ENCODE measurements at regions not wholly inside any gene's neighbourhood (a gene's known extent, or its start where the extent isn't known, plus 50 kb on each side); places are given as distances from the start of the nearest gene placed in this dataset.

DNA sequence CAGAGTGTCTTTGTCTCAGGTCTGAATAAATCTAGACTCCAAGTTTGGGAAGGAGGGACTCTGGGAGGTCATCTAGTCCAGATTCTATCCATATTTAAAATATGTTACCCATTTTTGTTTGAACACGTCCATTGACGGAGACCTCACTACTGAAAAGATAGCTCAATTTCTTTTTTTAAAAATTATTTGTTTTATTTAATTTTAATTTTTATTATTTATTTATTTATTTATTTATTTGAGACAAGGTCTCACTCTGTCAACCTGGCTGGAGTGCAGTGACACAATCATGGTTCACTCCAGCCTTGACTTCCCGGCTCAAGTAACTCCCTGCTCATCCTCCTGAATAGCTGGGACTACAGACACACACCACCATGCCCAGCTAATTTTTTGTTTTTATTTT, 89.5 kb upstream of the SNX19 start:
- H3K9me3 ChIP-seq: no peaks in the 10 kb centered on the region
- WGBS, 2 donors: 93 to 95% methylated on average over 3 of the region's 3 CpGs
- no peaks in the 10 kb centered on the region for H3K27me3 ChIP-seq
- DNase-seq: no peak
- no peaks in the 10 kb centered on the region for H3K4me1 ChIP-seq
- no peak overlapping the region for H3K4me3 ChIP-seq
- H3K36me3 ChIP-seq: no peaks in the 10 kb centered on the region
- intact Hi-C loops (cut with DNase I): no loop called here
- TF ChIP-seq POLR2A (IDR thresholded peaks at IDR 0.05): no peak
- TF ChIP-seq, protein P1, sequence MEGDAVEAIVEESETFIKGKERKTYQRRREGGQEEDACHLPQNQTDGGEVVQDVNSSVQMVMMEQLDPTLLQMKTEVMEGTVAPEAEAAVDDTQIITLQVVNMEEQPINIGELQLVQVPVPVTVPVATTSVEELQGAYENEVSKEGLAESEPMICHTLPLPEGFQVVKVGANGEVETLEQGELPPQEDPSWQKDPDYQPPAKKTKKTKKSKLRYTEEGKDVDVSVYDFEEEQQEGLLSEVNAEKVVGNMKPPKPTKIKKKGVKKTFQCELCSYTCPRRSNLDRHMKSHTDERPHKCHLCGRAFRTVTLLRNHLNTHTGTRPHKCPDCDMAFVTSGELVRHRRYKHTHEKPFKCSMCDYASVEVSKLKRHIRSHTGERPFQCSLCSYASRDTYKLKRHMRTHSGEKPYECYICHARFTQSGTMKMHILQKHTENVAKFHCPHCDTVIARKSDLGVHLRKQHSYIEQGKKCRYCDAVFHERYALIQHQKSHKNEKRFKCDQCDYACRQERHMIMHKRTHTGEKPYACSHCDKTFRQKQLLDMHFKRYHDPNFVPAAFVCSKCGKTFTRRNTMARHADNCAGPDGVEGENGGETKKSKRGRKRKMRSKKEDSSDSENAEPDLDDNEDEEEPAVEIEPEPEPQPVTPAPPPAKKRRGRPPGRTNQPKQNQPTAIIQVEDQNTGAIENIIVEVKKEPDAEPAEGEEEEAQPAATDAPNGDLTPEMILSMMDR (IDR thresholded peaks at IDR 0.05): no peak
- no peak overlapping the region for H3K27ac ChIP-seq

DNA sequence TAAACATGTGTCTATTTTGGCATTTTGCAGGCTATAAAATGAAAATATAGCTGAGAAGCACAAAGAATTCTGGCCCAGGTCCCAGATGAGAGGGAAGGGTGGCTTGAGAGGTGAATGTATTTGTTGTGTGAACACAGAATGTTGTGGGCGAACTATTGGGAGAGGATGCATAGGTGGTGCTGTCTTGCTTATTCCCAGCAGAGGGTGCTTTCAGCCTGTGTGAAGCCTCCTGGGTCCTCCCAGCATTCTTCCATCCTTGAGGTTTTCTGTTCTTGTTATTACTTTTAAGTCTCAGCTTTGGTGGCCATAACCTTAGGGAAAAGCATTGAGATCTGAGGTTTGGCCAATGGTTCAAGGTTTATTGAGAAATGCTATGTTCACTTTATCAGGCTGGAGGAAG, 108.7 kb upstream of the SNX19 start:
- H3K36me3 ChIP-seq: no peaks in the 10 kb centered on the region
- DNase-seq: no peak
- no peak overlapping the region for H3K4me3 ChIP-seq
- WGBS, 2 donors: 59 to 83% methylated on average over 1 of the region's 1 CpG
- intact Hi-C loops (cut with DNase I): no loop called here
- H3K27me3 ChIP-seq: no peaks in the 10 kb centered on the region
- H3K9me3 ChIP-seq: no peaks in the 10 kb centered on the region
- H3K4me1 ChIP-seq: peaks cover 0 to 11% (median 0%) of the 10 kb centered on the region in 3 donors
- TF ChIP-seq, protein P1 (IDR thresholded peaks at IDR 0.05): peak in 5 of 6 experiments; percentile 11 to 70 (median 33)
- no peak for TF ChIP-seq POLR2A (IDR thresholded peaks at IDR 0.05)
- H3K27ac ChIP-seq: no peak overlapping the region

DNA sequence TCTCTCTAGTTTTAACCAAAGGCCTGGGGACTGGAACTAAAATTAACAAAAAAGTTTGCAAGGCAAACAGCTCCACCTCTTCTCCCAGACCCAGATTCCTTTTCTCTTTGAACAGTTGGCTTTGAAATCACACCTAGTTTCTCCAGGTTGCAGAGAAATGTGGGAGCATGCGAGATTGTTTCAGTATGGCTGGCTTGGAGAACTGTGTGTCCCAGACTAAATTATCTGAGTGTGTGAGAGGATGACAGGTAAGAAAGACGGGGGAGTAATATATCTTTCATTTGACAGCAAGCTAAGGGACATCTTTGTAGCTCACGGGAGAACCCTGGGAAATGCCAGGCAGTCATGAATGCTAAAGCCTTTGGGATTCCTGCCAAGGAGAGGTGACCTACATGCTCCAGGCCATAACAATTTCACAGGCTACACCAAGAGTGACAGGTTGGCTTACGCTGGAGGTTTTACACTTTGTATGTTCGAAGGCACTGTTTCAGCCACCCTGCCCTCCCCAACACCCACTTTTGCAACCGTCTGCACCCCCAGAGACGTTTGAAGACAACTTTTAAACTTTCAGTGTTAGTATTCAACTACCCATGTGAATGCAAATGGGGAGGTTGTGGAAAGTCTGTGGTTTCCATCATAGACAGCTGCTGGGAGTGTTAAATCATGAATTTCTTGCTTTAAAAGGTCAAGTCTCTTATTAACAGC, 109.3 kb upstream of the SNX19 start:
- Histone ChIP-seq H3K4me3 (no peak overlapping the region), H3K27ac (no peak overlapping the region), H3K27me3 (no peaks in the 10 kb centered on the region), H3K9me3 (no peaks in the 10 kb centered on the region), H3K36me3 (no peaks in the 10 kb centered on the region), H3K4me1 (peaks cover 0 to 11% (median 0%) of the 10 kb centered on the region in 3 donors)
- no peak for DNase-seq
- TF ChIP-seq, protein P1 (IDR thresholded peaks at IDR 0.05): no peak
- TF ChIP-seq POLR2A (IDR thresholded peaks at IDR 0.05): no peak
- intact Hi-C loops (cut with DNase I): no loop called here
- WGBS, 2 donors: 38 to 54% methylated on average over 6 of the region's 7 CpGs

DNA sequence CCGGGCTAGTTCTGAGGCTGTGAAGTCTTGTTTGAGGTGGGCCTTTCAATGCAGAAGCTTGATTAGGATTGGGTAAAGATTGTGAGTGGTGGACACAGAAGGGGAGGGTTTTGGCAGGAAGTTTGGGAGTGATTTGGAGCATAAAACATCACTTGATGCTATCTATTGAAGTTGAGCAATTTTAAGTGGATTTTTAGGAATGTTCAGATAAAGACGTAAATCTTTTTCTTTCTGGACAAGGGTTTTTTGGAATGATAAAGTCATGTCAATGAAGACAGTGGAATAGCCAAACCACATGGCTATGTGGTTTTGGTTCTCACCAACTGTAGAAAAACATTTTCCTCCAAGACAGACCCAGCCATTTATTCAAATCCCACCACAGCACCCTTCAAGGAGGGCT, 111.2 kb upstream of the SNX19 start:
- Histone ChIP-seq H3K27ac (no peak overlapping the region), H3K36me3 (no peaks in the 10 kb centered on the region), H3K4me3 (no peak overlapping the region), H3K4me1 (peaks cover 0 to 18% (median 0%) of the 10 kb centered on the region in 3 donors), H3K27me3 (no peaks in the 10 kb centered on the region), H3K9me3 (no peaks in the 10 kb centered on the region)
- intact Hi-C loops (cut with DNase I): no loop called here
- whole genome bisulfite sequencing, 2 donors: 69 to 91% methylated on average over 2 of the region's 2 CpGs
- TF ChIP-seq, protein P1 (IDR thresholded peaks at IDR 0.05): no peak
- TF ChIP-seq POLR2A (IDR thresholded peaks at IDR 0.05): no peak
- no peak for DNase-seq

DNA sequence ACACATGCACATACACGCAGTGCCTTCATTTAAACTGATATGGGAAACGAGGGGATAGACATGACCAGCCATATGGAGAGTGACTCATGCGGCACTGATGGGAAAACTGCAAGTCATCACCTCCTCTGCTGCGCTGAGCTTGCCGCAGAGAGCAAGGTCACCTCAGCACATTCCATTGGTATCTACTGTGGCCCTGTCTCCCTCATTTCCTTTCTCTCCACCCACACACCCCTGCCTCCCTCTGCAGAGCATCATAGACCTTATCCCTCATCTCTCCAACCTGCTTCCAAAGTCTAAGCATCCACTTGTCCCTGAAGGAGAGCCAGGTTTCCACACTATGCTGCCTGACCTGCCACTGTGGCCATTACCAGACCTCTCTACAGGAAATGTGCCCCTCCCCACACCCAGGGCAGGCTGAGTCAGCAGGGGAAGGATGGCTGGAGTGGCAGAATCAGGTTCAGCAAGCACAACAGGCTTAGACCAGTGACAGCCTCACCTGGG, 116.9 kb upstream of the SNX19 start:
- no peak for DNase-seq
- no peak overlapping the region for H3K4me3 ChIP-seq
- WGBS, 2 donors: 13 to 47% methylated on average over 5 of the region's 5 CpGs
- no peaks in the 10 kb centered on the region for H3K36me3 ChIP-seq
- TF ChIP-seq, protein P1 (IDR thresholded peaks at IDR 0.05): no peak
- H3K27ac ChIP-seq: peak overlapping the region; percentile 52 to 87 (median 70)
- no peaks in the 10 kb centered on the region for H3K27me3 ChIP-seq
- intact Hi-C loops (cut with DNase I): no loop called here
- H3K4me1 ChIP-seq: peaks cover 0 to 25% (median 7%) of the 10 kb centered on the region in 3 donors
- H3K9me3 ChIP-seq: no peaks in the 10 kb centered on the region
